Ascending aorta (tissue), 2 donors: ENCODE measurements at regions not wholly inside any gene's neighbourhood (a gene's known extent, or its start where the extent isn't known, plus 50 kb on each side); places are given as distances from the start of the nearest gene placed in this dataset.

Experiments used
- DNase-seq, 2 donors: peaks; one replicate each; pipeline ENCODE4 v3.0.0-alpha.2; 2019; ENCODE audit warnings: low spot score in 2 of 2
- H3K27ac ChIP-seq, 2 donors: fragments of 200-600 bp; sonication (generic); one replicate each; pipeline ENCODE4 v1.5.1; 2016 to 2017; ENCODE audit warnings: mild to moderate bottlenecking in 1 of 2
- H3K27me3 ChIP-seq: fragments of 200-600 bp; sonication (generic); one replicate; pipeline ENCODE4 v1.5.1; 2017
- H3K36me3 ChIP-seq, 2 donors: fragments of 200-600 bp; sonication (generic); one replicate each; pipeline ENCODE4 v1.5.1; 2016
- H3K4me1 ChIP-seq, 2 donors: fragments of 200-600 bp; sonication (generic); one replicate each; pipeline ENCODE4 v1.5.1; 2016 to 2017; ENCODE audit warnings: mild to moderate bottlenecking in 1 of 2
- H3K4me3 ChIP-seq, 2 donors: fragments of 200-600 bp; sonication (generic); one replicate each; pipeline ENCODE4 v1.5.1; 2016 to 2017; ENCODE audit warnings: mild to moderate bottlenecking in 1 of 2
- H3K9me3 ChIP-seq, 2 donors: fragments of 200-600 bp; sonication (generic); one replicate each; pipeline ENCODE4 v1.5.1; 2016
- intact Hi-C: fragments of 100-400 bp; cut with DNase I; formaldehyde crosslinking; loops from one replicate; pipeline ENCODE4 v1.15.1; 2023
- TF ChIP-seq, protein P1 (sequence below), 3 experiments: fragments of 200-600 bp in 2 of 3; fragments of 450-650 bp in 1 of 3; sonication (generic) in 2 of 3; IDR thresholded peaks; one replicate each; pipeline ENCODE4 v1.5.1; 2016 to 2019; ENCODE audit warnings: antibody characterized with exemption in 3 of 3, mild to moderate bottlenecking in 1 of 3, moderate library complexity in 1 of 3

DNA sequence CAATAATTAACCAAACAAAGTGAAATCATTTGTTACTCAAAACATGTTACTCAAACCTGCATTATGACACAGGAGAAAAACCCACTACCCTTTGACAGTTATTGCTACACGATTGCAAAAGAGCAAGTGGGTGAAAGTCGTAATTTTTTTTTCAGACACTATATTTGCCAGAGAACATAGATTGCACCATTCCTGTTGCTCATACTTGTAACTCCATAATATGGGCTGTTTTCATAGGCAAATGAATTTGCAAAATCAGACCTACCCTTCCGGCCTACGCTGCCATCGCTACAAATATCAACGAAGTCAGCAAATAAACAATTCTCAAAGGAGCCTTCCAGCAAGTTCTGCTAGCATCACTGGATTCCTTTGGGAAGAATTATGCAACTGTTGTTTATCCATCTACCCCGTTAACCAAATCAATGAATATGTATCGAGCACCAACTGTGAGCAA lies 396.5 kb downstream of the IRS2 start:
- H3K9me3 ChIP-seq, result no peaks in the 10 kb centered on the region
- DNase-seq, result no peak
- intact Hi-C loops, result loop anchor here (5.0 to 10.0 kb wide), 3 partner anchors 62 to 395 kb away; partner anchors contain the start of gene IRS2

DNA sequence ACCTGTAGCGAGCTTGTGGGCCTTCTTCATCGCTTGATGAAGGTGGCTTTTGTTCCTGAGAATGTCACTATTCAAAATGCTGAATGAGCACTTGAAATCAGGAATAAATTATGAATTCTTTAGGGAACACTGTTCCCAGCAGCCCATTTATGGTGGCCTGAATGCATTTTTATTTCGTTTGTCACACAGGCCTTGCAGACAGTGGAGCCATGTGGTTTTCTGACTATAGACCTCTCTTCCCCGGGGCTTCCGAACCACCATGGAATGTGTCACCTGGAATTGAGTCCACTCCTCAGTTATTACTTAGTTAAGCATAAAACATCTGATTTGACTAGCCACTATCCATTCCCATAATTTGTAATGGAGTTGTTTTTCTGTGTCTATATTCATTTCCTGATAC lies 396.9 kb downstream of the IRS2 start:
- intact Hi-C loops, result loop anchor here (5.0 to 10.0 kb wide), 3 partner anchors 63 to 395 kb away; partner anchors contain the start of gene IRS2
- Histone ChIP-seq H3K4me1 (peaks cover 0 to 3% of the 10 kb centered on the region in 2 donors), H3K9me3 (no peaks in the 10 kb centered on the region), H3K36me3 (no peaks in the 10 kb centered on the region), H3K27ac (no peak overlapping the region), H3K27me3 (no peaks in the 10 kb centered on the region), H3K4me3 (no peak overlapping the region)
- TF ChIP-seq, protein P1, sequence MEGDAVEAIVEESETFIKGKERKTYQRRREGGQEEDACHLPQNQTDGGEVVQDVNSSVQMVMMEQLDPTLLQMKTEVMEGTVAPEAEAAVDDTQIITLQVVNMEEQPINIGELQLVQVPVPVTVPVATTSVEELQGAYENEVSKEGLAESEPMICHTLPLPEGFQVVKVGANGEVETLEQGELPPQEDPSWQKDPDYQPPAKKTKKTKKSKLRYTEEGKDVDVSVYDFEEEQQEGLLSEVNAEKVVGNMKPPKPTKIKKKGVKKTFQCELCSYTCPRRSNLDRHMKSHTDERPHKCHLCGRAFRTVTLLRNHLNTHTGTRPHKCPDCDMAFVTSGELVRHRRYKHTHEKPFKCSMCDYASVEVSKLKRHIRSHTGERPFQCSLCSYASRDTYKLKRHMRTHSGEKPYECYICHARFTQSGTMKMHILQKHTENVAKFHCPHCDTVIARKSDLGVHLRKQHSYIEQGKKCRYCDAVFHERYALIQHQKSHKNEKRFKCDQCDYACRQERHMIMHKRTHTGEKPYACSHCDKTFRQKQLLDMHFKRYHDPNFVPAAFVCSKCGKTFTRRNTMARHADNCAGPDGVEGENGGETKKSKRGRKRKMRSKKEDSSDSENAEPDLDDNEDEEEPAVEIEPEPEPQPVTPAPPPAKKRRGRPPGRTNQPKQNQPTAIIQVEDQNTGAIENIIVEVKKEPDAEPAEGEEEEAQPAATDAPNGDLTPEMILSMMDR (IDR thresholded peaks at IDR 0.05), result no peak
- no peak for DNase-seq

More for the DNA sequence above, 396.5 kb downstream of the IRS2 start:
- no peak overlapping the region for H3K27ac ChIP-seq
- peaks cover 0 to under 1% of the 10 kb centered on the region in 2 donors for H3K4me1 ChIP-seq
- TF ChIP-seq, protein P1 (IDR thresholded peaks at IDR 0.05), result no peak
- no peaks in the 10 kb centered on the region for H3K36me3 ChIP-seq
- no peak overlapping the region for H3K4me3 ChIP-seq
- H3K27me3 ChIP-seq, result no peaks in the 10 kb centered on the region

DNA sequence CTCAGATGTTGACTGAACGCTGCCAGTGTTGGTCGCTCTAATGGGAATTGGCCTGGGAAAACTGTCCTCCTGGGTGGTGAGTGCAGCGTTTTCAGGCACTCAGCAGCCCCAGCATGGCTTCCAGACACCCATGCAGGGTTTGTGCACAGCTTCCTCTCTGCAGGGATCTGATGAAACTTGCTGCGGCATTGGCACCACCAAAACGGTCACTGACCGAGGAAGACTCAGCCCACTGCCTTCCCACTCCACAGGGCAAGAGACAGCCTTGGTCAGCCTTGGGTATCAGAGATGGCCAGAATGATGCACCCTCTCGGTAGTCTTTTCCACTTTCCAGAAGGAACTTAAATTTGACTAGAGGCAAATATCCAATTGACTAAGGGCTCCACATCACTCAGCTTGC lies 398.9 kb downstream of the IRS2 start:
- H3K4me3 ChIP-seq, result no peak overlapping the region
- intact Hi-C loops, result loop anchor here (5.0 to 10.0 kb wide), 3 partner anchors 65 to 397 kb away; partner anchors contain the start of gene IRS2
- H3K9me3 ChIP-seq, result no peaks in the 10 kb centered on the region
- no peaks in the 10 kb centered on the region for H3K27me3 ChIP-seq
- H3K36me3 ChIP-seq, result no peaks in the 10 kb centered on the region
- H3K4me1 ChIP-seq, result peaks cover 0 to 5% of the 10 kb centered on the region in 2 donors
- DNase-seq, result no peak
- no peak overlapping the region for H3K27ac ChIP-seq
- TF ChIP-seq, protein P1 (IDR thresholded peaks at IDR 0.05), result no peak

DNA sequence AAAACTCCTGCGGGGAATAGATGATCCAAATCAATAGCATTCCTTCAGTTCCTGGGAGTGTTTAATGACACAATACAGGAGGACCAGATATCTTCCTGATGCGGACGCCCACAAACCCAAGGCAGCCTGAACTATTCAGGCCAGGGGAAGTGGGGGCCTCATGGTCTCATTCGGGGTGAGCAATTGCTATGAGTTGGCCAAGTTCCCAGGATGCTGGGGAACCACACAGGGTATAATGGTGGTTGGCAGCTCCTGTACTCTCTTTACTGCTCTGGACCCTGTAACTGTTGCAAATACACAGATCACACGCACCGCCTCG lies 401.2 kb downstream of the IRS2 start:
- Histone ChIP-seq H3K36me3 (no peaks in the 10 kb centered on the region), H3K9me3 (no peaks in the 10 kb centered on the region), H3K4me3 (no peak overlapping the region), H3K4me1 (peaks cover 0 to 5% of the 10 kb centered on the region in 2 donors), H3K27ac (no peak overlapping the region), H3K27me3 (no peaks in the 10 kb centered on the region)
- intact Hi-C loops, result loop anchor here (5.0 to 10.0 kb wide), 3 partner anchors 67 to 400 kb away; partner anchors contain the start of gene IRS2
- TF ChIP-seq, protein P1 (IDR thresholded peaks at IDR 0.05), result no peak
- no peak for DNase-seq

DNA sequence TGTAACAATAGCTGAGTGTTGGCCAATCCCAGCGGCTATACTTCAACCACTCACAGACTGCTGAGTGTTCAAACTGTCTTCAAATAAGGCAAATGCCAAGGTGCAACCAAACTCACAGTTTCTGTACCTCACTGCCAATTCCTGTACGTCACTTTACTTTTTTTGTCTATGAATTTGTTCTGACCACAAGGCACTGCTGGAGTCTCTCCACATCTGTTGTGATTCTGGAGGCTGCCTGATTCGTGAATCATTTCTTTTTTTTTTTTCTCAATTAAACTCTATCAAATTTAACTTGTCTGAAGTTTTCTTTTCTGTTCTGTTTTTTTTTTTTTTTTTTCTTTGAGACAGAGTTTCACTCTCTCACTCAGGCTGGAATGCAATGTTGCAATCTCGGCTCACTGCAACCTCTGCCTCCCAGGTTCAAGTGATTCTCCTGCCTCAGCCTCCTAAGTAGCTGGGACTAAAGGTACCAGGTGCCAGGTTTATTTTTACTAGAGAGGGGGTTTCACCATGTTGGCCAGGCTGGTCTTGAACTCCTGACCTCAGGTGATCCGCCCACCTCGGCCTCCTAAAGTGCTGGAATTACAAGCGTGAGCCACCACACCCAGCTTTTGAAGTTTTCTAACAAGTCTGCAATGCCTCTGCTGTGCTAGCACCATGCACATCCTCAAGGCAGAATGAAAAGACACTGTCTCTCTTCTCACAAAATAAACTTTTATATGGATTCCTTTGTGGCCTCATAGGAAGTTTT lies 401.7 kb downstream of the IRS2 start:
- DNase-seq, result no peak
- TF ChIP-seq, protein P1 (IDR thresholded peaks at IDR 0.05), result no peak
- no peaks in the 10 kb centered on the region for H3K27me3 ChIP-seq

More for the DNA sequence above, 401.7 kb downstream of the IRS2 start:
- intact Hi-C loops, result loop anchor here (5.0 to 10.0 kb wide), 4 partner anchors 68 to 400 kb away; partner anchors contain the start of gene IRS2
- Histone ChIP-seq H3K36me3 (no peaks in the 10 kb centered on the region), H3K4me3 (no peak overlapping the region), H3K27ac (no peak overlapping the region), H3K9me3 (no peaks in the 10 kb centered on the region), H3K4me1 (peaks cover 0 to 5% of the 10 kb centered on the region in 2 donors)
